HepG2 (cell line): ENCODE measurements at regions not wholly inside any gene's neighbourhood (a gene's known extent, or its start where the extent isn't known, plus 50 kb on each side); places are given as distances from the start of the nearest gene placed in this dataset.

Source experiments
- ATAC-seq: fragments of 200-7000 bp; cut with Tn5 transposase; 3 replicates; pipeline ENCODE4 v1.9.1; 2020; ENCODE audit warnings: mild to moderate bottlenecking, moderate library complexity
- BruUV-seq: library from RNA; stranded (reverse); fragments of 400-500 nt; replicated peaks from 2 replicates; lab custom pipeline; 2021; lab: Mats Ljungman, UMichigan
- CTCF ChIA-PET: fragments of 300-600 bp; formaldehyde crosslinking; extraction: SDS; loops from one replicate; lab custom pipeline; 2021; ENCODE audit warnings: low total read pairs, inconsistent platforms, low intra/inter-chr PET ratio; lab: Yijun Ruan, JAX
- POLR2A ChIA-PET: fragments of 350-600 bp; sonication (Branson Sonifier 250); formaldehyde crosslinking; loops from one replicate; lab custom pipeline; 2020; ENCODE audit warnings: antibody characterized with exemption, inconsistent platforms; lab: Yijun Ruan, JAX
- DNase-seq: peaks from one replicate; pipeline ENCODE4 v3.0.0-alpha.2; 2015; ENCODE audit warnings: low spot score
- FAIRE-seq: peaks from 3 replicates; lab custom pipeline; 2011; peaks lifted over from hg19 to GRCh38; lab: Jason Lieb, UNC
- H2AFZ ChIP-seq: one replicate; pipeline ENCODE4 v1.6.1; 2011; ENCODE audit warnings: low read length, inconsistent platforms
- H3K27ac ChIP-seq: fragments of 300-600 bp; 3 replicates; pipeline ENCODE4 v1.8.0; 2011; ENCODE audit warnings: mixed run types, mild to moderate bottlenecking, mixed read lengths, low read length, inconsistent platforms; ENCODE audit not compliant: insufficient read depth; ENCODE audit errors: extremely low read length
- H3K27me3 ChIP-seq, 2 experiments: fragments of 200-600 bp in 1 of 2; 2 replicates in 1 of 2; 3 replicates in 1 of 2; pipeline versions ENCODE4 v1.6.0 to v1.8.0; 2011; ENCODE audit warnings: low read length in 2 of 2, mild to moderate bottlenecking in 2 of 2, moderate library complexity in 2 of 2, inconsistent platforms in 1 of 2; ENCODE audit not compliant: insufficient read depth in 2 of 2, control insufficient read depth in 1 of 2
- H3K36me3 ChIP-seq, 2 experiments: fragments of 200-600 bp in 1 of 2; replicated peaks in 1 of 2; 2 replicates in 1 of 2; 3 replicates in 1 of 2; pipeline versions ENCODE4 v1.5.1 to v1.8.0; 2011; ENCODE audit warnings: low read length in 2 of 2, inconsistent platforms in 1 of 2; ENCODE audit not compliant: insufficient read depth in 2 of 2, control insufficient read depth in 1 of 2
- H3K4me1 ChIP-seq: 2 replicates; pipeline ENCODE4 v1.5.1; 2012; ENCODE audit warnings: low read length, inconsistent platforms; ENCODE audit not compliant: insufficient read depth
- H3K4me2 ChIP-seq: 2 replicates; pipeline ENCODE4 v1.6.0; 2011; ENCODE audit warnings: low read depth, low read length, inconsistent platforms
- H3K4me3 ChIP-seq, 3 experiments: fragments of 200-600 bp in 1 of 3; sonication (generic), shearing (Covaris generic) in 1 of 3; replicated peaks in 1 of 3; 2 replicates each; pipeline ENCODE4 v1.5.1; 2011 to 2016; ENCODE audit warnings: low read length in 3 of 3, inconsistent platforms in 2 of 3, low read depth in 2 of 3, mild to moderate bottlenecking in 2 of 3, control low read depth in 1 of 3, mixed read lengths in 1 of 3; ENCODE audit not compliant: insufficient read depth in 1 of 3
- H3K79me2 ChIP-seq: one replicate; pipeline ENCODE4 v1.6.1; 2011; ENCODE audit warnings: low read length, inconsistent platforms; ENCODE audit not compliant: insufficient read depth
- H3K9ac ChIP-seq: 2 replicates; pipeline ENCODE4 v1.6.0; 2011; ENCODE audit warnings: mild to moderate bottlenecking, low read depth, low read length, inconsistent platforms; ENCODE audit not compliant: insufficient read depth
- H3K9me3 ChIP-seq: 2 replicates; pipeline ENCODE4 v1.5.1; 2012; ENCODE audit warnings: mild to moderate bottlenecking, low read length
- H4K20me1 ChIP-seq: 2 replicates; pipeline ENCODE4 v1.6.0; 2011; ENCODE audit warnings: inconsistent platforms, mild to moderate bottlenecking, low read length, moderate library complexity; ENCODE audit not compliant: insufficient read depth
- BRF2 ChIP-seq: sonication (generic); formaldehyde crosslinking; IDR thresholded peaks from 2 replicates; pipeline ENCODE4 v1.8.1; 2022; ENCODE audit warnings: mild to moderate bottlenecking, missing genetic modification reagents
- ELF1 ChIP-seq: sonication (generic); formaldehyde crosslinking; IDR thresholded peaks from 2 replicates; pipeline ENCODE4 v1.4.0; 2020; ENCODE audit warnings: missing genetic modification reagents
- HNRNPL ChIP-seq: fragments of 200-400 bp; formaldehyde crosslinking; IDR thresholded peaks from 2 replicates; pipeline ENCODE4 v1.6.1; 2017; ENCODE audit warnings: mild to moderate bottlenecking, low read depth, low read length
- KDM2A ChIP-seq: sonication (generic); formaldehyde crosslinking; IDR thresholded peaks from 2 replicates; pipeline ENCODE4 v1.4.0; 2020; ENCODE audit warnings: low read depth, missing genetic modification reagents, borderline replicate concordance
- PHF20 ChIP-seq: sonication (generic); formaldehyde crosslinking; IDR thresholded peaks from 2 replicates; pipeline ENCODE4 v1.5.0; 2020; ENCODE audit warnings: mild to moderate bottlenecking, missing genetic modification reagents
- ZBTB26 ChIP-seq: IDR thresholded peaks from 2 replicates; pipeline ENCODE4 v1.6.1; 2016; ENCODE audit warnings: missing compliant biosample characterization, missing genetic modification reagents, borderline replicate concordance
- WGBS: methylation state at CpG from one replicate; pipeline ENCODE4 v1.1.6; 2017; ENCODE audit warnings: low lambda C conversion rate; 5-methylcytosine and 5-hydroxymethylcytosine counted together
- in situ Hi-C: cut with HindIII; loops from 2 replicates; pipeline ENCODE4 v1.10.0; 2017; ENCODE audit warnings: low pct_unique_long_range_greater_than_20kb; ENCODE audit not compliant: extremely low pct_ligation_motif_present
- intact Hi-C: fragments of 100-400 bp; cut with micrococcal nuclease; formaldehyde crosslinking; loops from one replicate; pipeline ENCODE4 v1.10.0; 2022; ENCODE audit not compliant: unreplicated experiment
- TF ChIP-seq, protein P1 (sequence below): IDR thresholded peaks from 2 replicates; pipeline ENCODE4 v1.6.1; 2016

DNA sequence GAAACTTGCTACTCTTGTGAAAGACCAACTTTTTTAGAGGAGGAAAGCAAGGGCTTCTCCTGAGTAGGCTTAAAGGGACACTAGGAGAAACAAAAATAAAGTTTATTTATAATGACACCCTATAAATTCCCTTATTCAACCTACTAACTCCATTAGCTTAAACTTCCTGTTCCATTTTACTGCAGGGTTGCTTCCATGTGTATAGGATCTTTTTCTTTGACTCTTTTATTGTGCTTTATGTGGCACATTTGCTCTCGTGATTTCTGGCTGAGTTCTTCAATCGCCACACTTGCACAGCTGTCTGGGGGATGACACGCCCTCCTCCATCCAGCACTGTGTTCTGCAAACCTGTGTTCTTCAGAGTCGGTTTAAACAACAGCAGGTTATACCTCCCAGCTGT lies 225.7 kb upstream of the NPVF start:
- H3K4me3 ChIP-seq: no peak overlapping the region
- H3K4me2 ChIP-seq: no peak overlapping the region
- no peaks in the 10 kb centered on the region for H3K9me3 ChIP-seq
- H3K36me3 ChIP-seq: no peaks in the 10 kb centered on the region
- 3% methylated on average over 4 of the region's 4 CpGs for WGBS
- no peak overlapping the region for H3K27ac ChIP-seq
- BruUV-seq: no TSS peak
- no peaks in the 10 kb centered on the region for H4K20me1 ChIP-seq
- H3K79me2 ChIP-seq: no peaks in the 10 kb centered on the region
- intact Hi-C loops: no loop called here
- H3K27me3 ChIP-seq: peaks cover 0 to 27% of the 10 kb centered on the region in 2 experiments; a peak in 2 of 5 replicates
- H3K4me1 ChIP-seq: no peaks in the 10 kb centered on the region
- FAIRE-seq (no peak), ATAC-seq (no peak), DNase-seq (no peak)
- H2AFZ ChIP-seq: no peak overlapping the region
- no peak overlapping the region for H3K9ac ChIP-seq
- ChIA-PET POLR2A (no interaction called here), CTCF (no interaction called here)
- TF ChIP-seq ELF1 (CRISPR knock-in tag) (no peak), PHF20 (CRISPR knock-in tag) (no peak), BRF2 (CRISPR knock-in tag) (no peak), ZBTB26 (CRISPR knock-in tag) (no peak), HNRNPL (no peak), KDM2A (CRISPR knock-in tag) (no peak)
- TF ChIP-seq, protein P1, sequence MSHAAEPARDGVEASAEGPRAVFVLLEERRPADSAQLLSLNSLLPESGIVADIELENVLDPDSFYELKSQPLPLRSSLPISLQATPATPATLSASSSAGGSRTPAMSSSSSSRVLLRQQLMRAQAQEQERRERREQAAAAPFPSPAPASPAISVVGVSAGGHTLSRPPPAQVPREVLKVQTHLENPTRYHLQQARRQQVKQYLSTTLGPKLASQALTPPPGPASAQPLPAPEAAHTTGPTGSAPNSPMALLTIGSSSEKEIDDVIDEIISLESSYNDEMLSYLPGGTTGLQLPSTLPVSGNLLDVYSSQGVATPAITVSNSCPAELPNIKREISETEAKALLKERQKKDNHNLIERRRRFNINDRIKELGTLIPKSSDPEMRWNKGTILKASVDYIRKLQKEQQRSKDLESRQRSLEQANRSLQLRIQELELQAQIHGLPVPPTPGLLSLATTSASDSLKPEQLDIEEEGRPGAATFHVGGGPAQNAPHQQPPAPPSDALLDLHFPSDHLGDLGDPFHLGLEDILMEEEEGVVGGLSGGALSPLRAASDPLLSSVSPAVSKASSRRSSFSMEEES (CRISPR knock-in tag): no peak
- in situ Hi-C loops: no loop called here
